Urinary bladder (tissue), 3 donors: ENCODE measurements at regions not wholly inside any gene's neighbourhood (a gene's known extent, or its start where the extent isn't known, plus 50 kb on each side); places are given as distances from the start of the nearest gene placed in this dataset.
"Not testable (repeated sequence)": the region's sequence is repeated elsewhere in the genome, so short reads cannot be mapped to it uniquely, and the experiment has no call there.

Source experiments
- DNase-seq: peaks from one replicate; pipeline ENCODE4 v3.0.0-alpha.2; 2015; ENCODE audit errors: extremely low spot score
- H3K27ac ChIP-seq: one replicate; pipeline ENCODE4 v1.5.1; 2013; ENCODE audit warnings: low read depth, mild to moderate bottlenecking, moderate library complexity
- H3K36me3 ChIP-seq: one replicate; pipeline ENCODE4 v1.6.1; 2013; ENCODE audit warnings: mild to moderate bottlenecking, moderate library complexity; ENCODE audit not compliant: insufficient read depth
- H3K4me1 ChIP-seq: one replicate; pipeline ENCODE4 v1.6.1; 2013; ENCODE audit warnings: mild to moderate bottlenecking, moderate library complexity; ENCODE audit not compliant: insufficient read depth
- H3K4me3 ChIP-seq: one replicate; pipeline ENCODE4 v1.5.1; 2013; ENCODE audit warnings: low read depth, low read length
- WGBS: extraction: QIAGEN DNeasy Blood & Tissue Kit; methylation state at CpG from one replicate; pipeline ENCODE4 v1.1.7; 2013; 5-methylcytosine and 5-hydroxymethylcytosine counted together
- donor health status: healthy with polysubstance abuse.
- donor health status: healthy.

- no peak overlapping the region for H3K4me3 ChIP-seq
- H3K36me3 ChIP-seq: no peaks in the 10 kb centered on the region
- DNase-seq: no peak
- H3K27ac ChIP-seq: no peak overlapping the region
- 83% methylated on average over 2 of the region's 2 CpGs for WGBS
- no peaks in the 10 kb centered on the region for H3K4me1 ChIP-seq
Observed at GRCh38 chr5:7096294-7096693, 299.6 kb upstream of the ADCY2 start.

- Histone ChIP-seq H3K27ac (no peak overlapping the region), H3K36me3 (no peaks in the 10 kb centered on the region), H3K4me3 (no peak overlapping the region), H3K4me1 (no peaks in the 10 kb centered on the region)
- 61% methylated on average over 5 of the region's 5 CpGs for WGBS
- no peak for DNase-seq
Observed at GRCh38 chr5:7105358-7105757, 290.6 kb upstream of the ADCY2 start.

- H3K4me1 ChIP-seq: no peaks in the 10 kb centered on the region
- no peaks in the 10 kb centered on the region for H3K36me3 ChIP-seq
- no peak for DNase-seq
- WGBS: 82% methylated on average over 6 of the region's 6 CpGs
- no peak overlapping the region for H3K27ac ChIP-seq
- no peak overlapping the region for H3K4me3 ChIP-seq
Observed at GRCh38 chr5:7117961-7118360, 278.0 kb upstream of the ADCY2 start.

GRCh38 chr5:7131680-7132079 lies 264.3 kb upstream of the ADCY2 start:
- Histone ChIP-seq H3K36me3 (no peaks in the 10 kb centered on the region), H3K4me1 (no peaks in the 10 kb centered on the region), H3K4me3 (no peak overlapping the region), H3K27ac (no peak overlapping the region)
- 83% methylated on average over 4 of the region's 4 CpGs for WGBS
- DNase-seq: no peak

- Histone ChIP-seq H3K36me3 (no peaks in the 10 kb centered on the region), H3K4me1 (no peaks in the 10 kb centered on the region), H3K27ac (no peak overlapping the region), H3K4me3 (no peak overlapping the region)
- WGBS: 37% methylated on average over 1 of the region's 1 CpG
- peak; percentile 6 for DNase-seq
Observed at GRCh38 chr5:7146886-7147285, 249.1 kb upstream of the ADCY2 start.

- H3K4me3 ChIP-seq: no peak overlapping the region
- H3K27ac ChIP-seq: no peak overlapping the region
- no peak for DNase-seq
- H3K4me1 ChIP-seq: no peaks in the 10 kb centered on the region
- no peaks in the 10 kb centered on the region for H3K36me3 ChIP-seq
Observed at GRCh38 chr5:7157083-7157482, 238.9 kb upstream of the ADCY2 start.

DNA sequence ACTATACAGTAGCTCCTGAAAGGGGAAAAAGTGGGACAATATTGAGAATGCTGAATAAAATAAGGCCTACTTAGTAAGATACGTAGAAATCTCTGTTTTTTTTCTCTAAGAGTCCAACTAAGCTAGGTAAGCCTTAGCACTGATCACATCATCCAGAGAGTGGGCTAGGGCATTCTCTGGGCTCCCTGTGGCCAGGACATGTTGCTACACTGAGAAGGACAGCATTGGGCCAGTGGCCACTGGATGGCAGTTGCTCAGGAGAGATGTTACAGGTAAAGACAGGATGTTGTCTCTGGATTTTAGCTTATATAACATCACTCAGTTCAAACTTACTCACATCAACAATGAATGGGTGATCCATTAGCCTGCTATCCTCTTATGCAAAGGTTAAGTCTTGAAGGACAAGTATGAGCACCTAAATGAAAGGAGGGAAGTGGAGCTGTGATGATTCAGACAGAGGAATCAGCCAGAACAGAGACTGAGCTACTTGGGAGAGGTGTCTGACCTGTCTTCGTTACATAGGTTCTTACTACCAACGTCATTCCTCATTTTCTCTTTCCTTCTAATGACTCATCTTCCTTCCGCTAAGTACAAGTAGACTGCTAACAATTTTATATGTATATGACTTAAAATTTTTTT lies 226.6 kb upstream of the ADCY2 start:
- DNase-seq: no peak
- WGBS: 74% methylated on average over 4 of the region's 4 CpGs

DNA sequence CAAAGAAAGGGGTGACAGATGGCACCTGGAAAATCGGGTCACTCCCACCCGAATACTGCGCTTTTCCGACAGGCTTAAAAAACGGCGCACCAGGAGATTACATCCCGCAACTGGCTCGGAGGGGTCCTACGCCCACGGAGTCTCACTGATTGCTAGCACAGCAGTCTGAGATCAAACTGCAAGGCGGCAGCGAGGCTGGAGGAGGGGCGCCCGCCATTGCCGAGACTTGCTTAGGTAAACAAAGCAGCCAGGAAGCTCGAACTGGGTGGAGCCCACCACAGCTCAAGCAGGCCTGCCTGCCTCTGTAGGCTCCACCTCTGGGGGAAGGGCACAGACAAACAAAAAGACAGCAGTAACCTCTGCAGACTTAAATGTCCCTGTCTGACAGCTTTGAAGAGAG lies 225.2 kb upstream of the ADCY2 start:
- DNase-seq, H3K27ac ChIP-seq, H3K4me1 ChIP-seq: not testable (repeated sequence)

More for the DNA sequence above, 226.6 kb upstream of the ADCY2 start:
- Histone ChIP-seq H3K4me3 (no peak overlapping the region), H3K27ac (no peak overlapping the region), H3K36me3 (no peaks in the 10 kb centered on the region), H3K4me1 (no peaks in the 10 kb centered on the region)

DNA sequence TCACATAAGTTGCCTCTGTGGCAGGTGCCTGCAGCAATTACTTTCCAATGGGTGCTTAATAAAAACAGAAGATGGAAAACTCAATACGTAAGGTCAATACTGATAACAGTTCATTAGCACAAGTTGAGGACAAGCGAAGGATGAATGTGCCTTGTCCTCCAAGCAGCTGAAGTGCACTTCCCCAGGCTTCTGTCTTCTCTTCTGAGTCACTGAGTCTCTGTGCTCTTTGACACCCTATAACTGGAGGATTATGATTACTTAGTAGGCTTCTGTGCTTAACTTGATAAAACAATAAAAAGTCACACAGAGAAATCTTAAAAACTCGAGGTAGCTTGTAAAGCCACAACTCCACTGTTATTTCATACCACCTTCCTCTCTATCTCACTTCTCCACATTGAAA lies 216.6 kb upstream of the ADCY2 start:
- no peak overlapping the region for H3K27ac ChIP-seq
- no peak overlapping the region for H3K4me3 ChIP-seq
- H3K36me3 ChIP-seq: no peaks in the 10 kb centered on the region
- 60% methylated on average over 3 of the region's 3 CpGs for WGBS
- no peak for DNase-seq
- H3K4me1 ChIP-seq: no peaks in the 10 kb centered on the region

More for the DNA sequence above, 225.2 kb upstream of the ADCY2 start:
- 60% methylated on average over 16 of the region's 16 CpGs for WGBS
- H3K36me3 ChIP-seq, H3K4me3 ChIP-seq: not testable (repeated sequence)

DNA sequence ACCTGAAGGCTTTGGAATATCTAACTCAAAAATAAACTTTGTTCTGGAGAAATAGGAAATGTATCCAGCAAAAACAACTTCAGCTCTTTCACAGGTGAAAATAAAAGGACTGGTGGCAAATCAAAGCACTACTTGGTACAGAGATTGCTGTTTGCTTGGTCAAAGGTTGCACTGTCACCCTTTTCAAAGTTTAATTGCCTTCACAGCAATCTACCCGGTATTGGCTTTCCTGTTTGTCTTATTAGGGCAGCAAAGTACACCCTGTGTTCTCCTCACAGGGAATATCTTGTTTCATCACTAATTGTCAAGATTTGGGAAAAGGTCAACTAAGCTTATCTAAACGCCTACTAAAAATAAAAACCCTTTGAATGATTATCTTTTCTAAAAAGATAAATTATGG lies 214.1 kb upstream of the ADCY2 start:
- 29% methylated on average over 2 of the region's 2 CpGs for WGBS
- H3K27ac ChIP-seq: no peak overlapping the region
- H3K36me3 ChIP-seq: no peaks in the 10 kb centered on the region
- H3K4me3 ChIP-seq: no peak overlapping the region
- no peak for DNase-seq
- no peaks in the 10 kb centered on the region for H3K4me1 ChIP-seq

- Histone ChIP-seq H3K4me3 (no peak overlapping the region), H3K36me3 (no peaks in the 10 kb centered on the region), H3K4me1 (no peaks in the 10 kb centered on the region), H3K27ac (no peak overlapping the region)
- no peak for DNase-seq
- WGBS: 78% methylated on average over 7 of the region's 7 CpGs
Observed at GRCh38 chr5:7185742-7186141, 210.2 kb upstream of the ADCY2 start.

DNA sequence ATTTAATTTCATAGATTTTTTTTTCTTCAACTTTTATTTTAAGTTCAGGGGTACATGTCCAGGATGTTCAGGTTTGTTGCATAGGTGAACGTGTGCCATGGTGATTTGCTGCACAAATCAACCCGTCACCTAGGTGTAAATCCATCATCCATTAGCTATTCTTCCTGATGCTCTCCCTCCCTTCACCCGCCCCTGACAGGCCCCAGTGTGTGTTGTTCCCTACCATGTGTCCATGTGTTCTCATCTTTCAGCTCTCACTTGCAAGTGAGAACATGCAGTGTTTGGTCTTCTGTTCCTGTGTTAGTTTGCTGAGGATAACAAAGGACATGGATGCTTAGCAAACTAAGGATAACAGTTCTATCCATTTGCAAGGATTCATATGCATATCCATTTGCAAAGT lies 209.1 kb upstream of the ADCY2 start:
- DNase-seq: no peak
- Histone ChIP-seq H3K4me1 (no peaks in the 10 kb centered on the region), H3K27ac (no peak overlapping the region), H3K36me3 (no peaks in the 10 kb centered on the region), H3K4me3 (no peak overlapping the region)
- WGBS: 74% methylated on average over 3 of the region's 3 CpGs

GRCh38 chr5:7190712-7191250 lies 205.2 kb upstream of the ADCY2 start:
- Histone ChIP-seq H3K36me3 (no peaks in the 10 kb centered on the region), H3K4me1 (no peaks in the 10 kb centered on the region), H3K4me3 (no peak overlapping the region), H3K27ac (no peak overlapping the region)
- peak; percentile 21 for DNase-seq
- WGBS: 30% methylated on average over 6 of the region's 6 CpGs

- H3K36me3 ChIP-seq: no peaks in the 10 kb centered on the region
- DNase-seq: no peak
- no peak overlapping the region for H3K4me3 ChIP-seq
- H3K4me1 ChIP-seq: no peaks in the 10 kb centered on the region
- 60% methylated on average over 3 of the region's 3 CpGs for WGBS
- H3K27ac ChIP-seq: no peak overlapping the region
Observed at GRCh38 chr5:7192016-7192415, 203.9 kb upstream of the ADCY2 start.

DNA sequence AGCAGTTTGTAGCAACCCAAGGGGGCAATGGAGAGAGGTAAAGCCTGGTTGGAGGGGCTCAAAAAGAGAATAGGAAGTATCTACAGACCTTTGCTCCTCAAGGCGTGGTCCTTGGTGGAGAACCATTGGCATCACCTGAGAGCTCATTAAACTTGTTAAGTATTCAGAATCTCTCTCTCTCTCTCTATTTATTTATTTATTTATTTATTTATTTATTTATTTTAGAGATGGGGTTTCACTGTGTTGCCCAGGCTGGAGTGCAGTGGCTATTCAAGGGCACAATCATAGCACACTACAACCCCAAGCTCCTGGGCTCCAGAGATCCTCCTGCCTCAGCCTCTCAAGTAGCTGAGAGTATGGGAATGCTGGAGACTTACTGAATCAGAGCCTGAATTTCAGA lies 193.1 kb upstream of the ADCY2 start:
- no peak overlapping the region for H3K27ac ChIP-seq
- H3K4me3 ChIP-seq: no peak overlapping the region
- no peaks in the 10 kb centered on the region for H3K36me3 ChIP-seq
- DNase-seq: no peak
- no peaks in the 10 kb centered on the region for H3K4me1 ChIP-seq
- WGBS: 88% methylated on average over 1 of the region's 1 CpG
